GM12891 (cell line): ENCODE measurements at regions not wholly inside any gene's neighbourhood (a gene's known extent, or its start where the extent isn't known, plus 50 kb on each side); places are given as distances from the start of the nearest gene placed in this dataset.

ENCODE experiments used
- POLR2A ChIP-seq: IDR thresholded peaks from 2 replicates; pipeline ENCODE4 v1.6.1; 2011; ENCODE audit warnings: low read depth, low read length, control low read depth
- POLR2AphosphoS5 ChIP-seq: IDR thresholded peaks from 2 replicates; pipeline ENCODE4 v1.6.1; 2011; ENCODE audit warnings: low read depth, low read length, control low read depth
- TAF1 ChIP-seq: IDR thresholded peaks from 2 replicates; pipeline ENCODE4 v1.6.1; 2011; ENCODE audit warnings: low read depth, low read length, control low read depth

DNA sequence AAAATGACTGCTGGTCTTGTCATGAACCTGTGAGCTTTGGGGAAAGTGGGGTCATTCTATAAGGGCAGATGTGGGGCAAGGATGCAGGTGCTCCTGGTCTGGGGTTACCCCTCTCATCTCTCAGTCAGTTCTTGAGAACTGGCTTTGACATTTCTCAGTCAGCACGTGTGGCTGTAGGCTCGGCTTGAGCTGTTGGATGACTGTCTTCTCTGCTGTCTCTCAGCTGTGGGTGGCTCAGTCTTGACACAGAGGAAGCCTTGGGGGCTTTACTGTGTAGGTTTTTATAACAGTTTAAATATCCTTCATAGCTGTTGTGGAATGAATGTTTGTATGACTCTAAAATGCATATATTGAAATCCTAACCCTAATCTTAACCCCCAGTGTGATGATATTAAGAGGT lies 296.4 kb upstream of the CELF4 start:
- TF ChIP-seq POLR2A (no peak), TAF1 (no peak), POLR2AphosphoS5 (no peak)
